HEK293 (cell line): ENCODE measurements at regions not wholly inside any gene's neighbourhood (a gene's known extent, or its start where the extent isn't known, plus 50 kb on each side); places are given as distances from the start of the nearest gene placed in this dataset.

Experiments
- CTCF ChIA-PET: fragments of 350-600 bp; formaldehyde crosslinking; extraction: SDS; loops from one replicate; lab custom pipeline; 2021; ENCODE audit warnings: antibody characterized with exemption; lab: Yijun Ruan, JAX
- POLR2A ChIA-PET: fragments of 300-600 bp; formaldehyde crosslinking; extraction: SDS; loops from one replicate; lab custom pipeline; 2020; ENCODE audit warnings: antibody characterized with exemption, inconsistent platforms; lab: Yijun Ruan, JAX
- H3K27ac ChIP-seq: fragments of 200-500 bp; sonication (Bioruptor generic); 2 replicates; pipeline ENCODE4 v1.5.1; 2014; ENCODE audit warnings: low read depth, low read length, control low read depth, inconsistent platforms; ENCODE audit errors: extremely low read depth
- H3K36me3 ChIP-seq, 2 experiments: fragments of 200-500 bp in 1 of 2; sonication (Bioruptor generic) in 1 of 2; 1 replicate in 1 of 2; 2 replicates in 1 of 2; pipeline ENCODE4 v1.5.1; 2014 to 2017; ENCODE audit warnings: inconsistent platforms in 2 of 2, low read length in 2 of 2; ENCODE audit not compliant: control insufficient read depth in 2 of 2, insufficient read depth in 1 of 2
- H3K4me1 ChIP-seq: fragments of 200-500 bp; sonication (Bioruptor generic); 2 replicates; pipeline ENCODE4 v1.5.1; 2014; ENCODE audit warnings: mild to moderate bottlenecking, low read length, inconsistent platforms; ENCODE audit not compliant: control insufficient read depth, insufficient read depth
- H3K4me3 ChIP-seq: 2 replicates; pipeline ENCODE4 v1.5.1; 2011; ENCODE audit warnings: low read depth, mild to moderate bottlenecking, control low read depth, low read length, moderate library complexity
- H3K9me3 ChIP-seq: fragments of 200-500 bp; sonication (Bioruptor generic); 2 replicates; pipeline ENCODE4 v1.5.1; 2014; ENCODE audit warnings: low read depth, low read length, inconsistent platforms; ENCODE audit not compliant: control insufficient read depth, insufficient read depth
- BCL11A ChIP-seq: fragments of 450-650 bp; formaldehyde crosslinking; IDR thresholded peaks from 2 replicates; pipeline ENCODE4 v1.5.1; 2016; ENCODE audit warnings: low read depth, missing biosample characterization, missing genetic modification characterization
- GFI1B ChIP-seq: fragments of 450-650 bp; formaldehyde crosslinking; IDR thresholded peaks from 2 replicates; pipeline ENCODE4 v1.5.1; 2016; ENCODE audit warnings: missing biosample characterization, missing genetic modification characterization
- GLI4 ChIP-seq: fragments of 450-650 bp; formaldehyde crosslinking; IDR thresholded peaks from 2 replicates; pipeline ENCODE4 v1.5.1; 2016; ENCODE audit warnings: missing biosample characterization, missing genetic modification characterization
- KLF16 ChIP-seq: fragments of 450-650 bp; formaldehyde crosslinking; IDR thresholded peaks from 2 replicates; pipeline ENCODE4 v1.5.1; 2017; ENCODE audit warnings: missing biosample characterization, missing genetic modification characterization
- MZF1 ChIP-seq: fragments of 450-650 bp; formaldehyde crosslinking; IDR thresholded peaks from 2 replicates; pipeline ENCODE4 v1.5.1; 2017; ENCODE audit warnings: missing biosample characterization, missing genetic modification characterization, borderline replicate concordance
- SETDB1 ChIP-seq: IDR thresholded peaks from one replicate; pipeline ENCODE4 v1.6.1; 2017; ENCODE audit warnings: mild to moderate bottlenecking, low read length, moderate library complexity, mixed read lengths; ENCODE audit not compliant: insufficient read length
- SP2 ChIP-seq: fragments of 450-650 bp; formaldehyde crosslinking; IDR thresholded peaks from 2 replicates; pipeline ENCODE4 v1.5.1; 2016; ENCODE audit warnings: missing biosample characterization, missing genetic modification characterization
- ZBTB48 ChIP-seq: fragments of 450-650 bp; formaldehyde crosslinking; IDR thresholded peaks from 2 replicates; pipeline ENCODE4 v1.5.1; 2016; ENCODE audit warnings: missing biosample characterization, missing genetic modification characterization
- ZFP37 ChIP-seq: fragments of 450-650 bp; formaldehyde crosslinking; IDR thresholded peaks from 2 replicates; pipeline ENCODE4 v1.5.1; 2016; ENCODE audit warnings: missing biosample characterization, missing genetic modification characterization
- ZNF146 ChIP-seq: fragments of 450-650 bp; formaldehyde crosslinking; IDR thresholded peaks from 2 replicates; pipeline ENCODE4 v1.5.1; 2016; ENCODE audit warnings: missing biosample characterization, missing genetic modification characterization
- ZNF175 ChIP-seq: fragments of 450-650 bp; formaldehyde crosslinking; IDR thresholded peaks from 2 replicates; pipeline ENCODE4 v1.5.1; 2016; ENCODE audit warnings: missing biosample characterization, missing genetic modification characterization
- ZNF214 ChIP-seq: fragments of 450-650 bp; formaldehyde crosslinking; IDR thresholded peaks from 2 replicates; pipeline ENCODE4 v1.5.1; 2017; ENCODE audit warnings: missing biosample characterization, mild to moderate bottlenecking, missing genetic modification characterization, borderline replicate concordance
- ZNF24 ChIP-seq: fragments of 450-650 bp; formaldehyde crosslinking; IDR thresholded peaks from 2 replicates; pipeline ENCODE4 v1.5.1; 2016; ENCODE audit warnings: missing biosample characterization, missing genetic modification characterization
- ZNF292 ChIP-seq: fragments of 450-650 bp; formaldehyde crosslinking; IDR thresholded peaks from 2 replicates; pipeline ENCODE4 v1.5.1; 2016; ENCODE audit warnings: low read depth, missing biosample characterization, missing genetic modification characterization, borderline replicate concordance
- ZNF324 ChIP-seq: fragments of 450-650 bp; formaldehyde crosslinking; IDR thresholded peaks from 2 replicates; pipeline ENCODE4 v1.5.1; 2016; ENCODE audit warnings: missing biosample characterization, missing genetic modification characterization
- ZNF354C ChIP-seq: fragments of 450-650 bp; formaldehyde crosslinking; IDR thresholded peaks from 2 replicates; pipeline ENCODE4 v1.5.1; 2016; ENCODE audit warnings: missing biosample characterization, missing genetic modification characterization, low read depth, borderline replicate concordance
- ZNF366 ChIP-seq: fragments of 450-650 bp; formaldehyde crosslinking; conservative IDR thresholded peaks from 2 replicates; pipeline ENCODE4 v1.5.1; 2016; ENCODE audit warnings: missing biosample characterization, missing genetic modification characterization
- ZNF423 ChIP-seq: fragments of 450-650 bp; formaldehyde crosslinking; IDR thresholded peaks from 2 replicates; pipeline ENCODE4 v1.5.1; 2016; ENCODE audit warnings: missing biosample characterization, missing genetic modification characterization
- ZNF610 ChIP-seq: fragments of 450-650 bp; formaldehyde crosslinking; IDR thresholded peaks from 2 replicates; pipeline ENCODE4 v1.5.1; 2016; ENCODE audit warnings: missing biosample characterization, missing genetic modification characterization, borderline replicate concordance
- ZNF658 ChIP-seq: fragments of 450-650 bp; formaldehyde crosslinking; IDR thresholded peaks from 2 replicates; pipeline ENCODE4; 2016; ENCODE audit warnings: missing biosample characterization, missing genetic modification characterization
- ZNF707 ChIP-seq: fragments of 450-650 bp; formaldehyde crosslinking; IDR thresholded peaks from 2 replicates; pipeline ENCODE4 v1.5.1; 2016; ENCODE audit warnings: missing biosample characterization, missing genetic modification characterization
- ZNF76 ChIP-seq: fragments of 450-650 bp; formaldehyde crosslinking; IDR thresholded peaks from 2 replicates; pipeline ENCODE4; 2016; ENCODE audit warnings: low read depth, missing biosample characterization, missing genetic modification characterization, borderline replicate concordance
- ZSCAN23 ChIP-seq: fragments of 450-650 bp; formaldehyde crosslinking; IDR thresholded peaks from 2 replicates; pipeline ENCODE4 v1.5.1; 2016; ENCODE audit warnings: missing biosample characterization, missing genetic modification characterization
- ZSCAN30 ChIP-seq: fragments of 450-650 bp; IDR thresholded peaks from 2 replicates; pipeline ENCODE4 v1.5.1; 2018; ENCODE audit warnings: missing biosample characterization, mild to moderate bottlenecking, missing genetic modification characterization, moderate library complexity
- TF ChIP-seq, protein P1 (sequence below): fragments of 450-650 bp; formaldehyde crosslinking; IDR thresholded peaks from 2 replicates; pipeline ENCODE4 v1.5.1; 2016; ENCODE audit warnings: missing biosample characterization, missing genetic modification characterization
- TF ChIP-seq, protein P2 (sequence below): fragments of 450-650 bp; formaldehyde crosslinking; IDR thresholded peaks from 2 replicates; pipeline ENCODE4 v1.5.1; 2016; ENCODE audit warnings: missing biosample characterization, missing genetic modification characterization, low read depth
- TF ChIP-seq, protein P3 (sequence below): fragments of 450-650 bp; formaldehyde crosslinking; IDR thresholded peaks from 2 replicates; pipeline ENCODE4 v1.5.1; 2016; ENCODE audit warnings: missing biosample characterization, missing genetic modification characterization

DNA sequence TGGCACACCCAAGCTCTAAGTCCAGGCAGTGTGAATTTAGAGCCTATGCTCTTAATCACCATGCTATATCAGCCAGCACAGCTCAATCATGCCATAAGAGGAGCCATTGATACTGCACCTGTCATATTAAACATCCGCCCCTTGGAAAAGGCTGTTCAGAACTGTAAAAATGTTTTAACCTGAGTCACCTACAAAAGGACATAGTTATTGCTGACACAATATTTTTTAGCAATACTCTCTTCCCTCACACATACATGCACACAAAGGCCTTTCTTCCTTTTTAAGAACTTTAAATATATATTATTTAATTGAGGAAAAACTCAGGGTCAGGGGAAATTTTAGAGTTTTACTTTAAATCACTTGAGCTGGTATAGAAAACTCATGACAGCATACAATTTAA, 83.5 kb upstream of the ATXN7L3B start:
- Histone ChIP-seq H3K4me3 (no peak overlapping the region), H3K4me1 (no peaks in the 10 kb centered on the region)
- no peak for TF ChIP-seq ZBTB48 (tag by site-specific recombination)
- TF ChIP-seq ZNF214: no peak
- no peak for TF ChIP-seq ZNF324 (tag by site-specific recombination)
- no peak for TF ChIP-seq GFI1B (tag by site-specific recombination)
- TF ChIP-seq ZSCAN30 (tag by site-specific recombination): no peak
- TF ChIP-seq ZNF707 (tag by site-specific recombination): no peak
- TF ChIP-seq ZNF610: no peak
- TF ChIP-seq, protein P1, sequence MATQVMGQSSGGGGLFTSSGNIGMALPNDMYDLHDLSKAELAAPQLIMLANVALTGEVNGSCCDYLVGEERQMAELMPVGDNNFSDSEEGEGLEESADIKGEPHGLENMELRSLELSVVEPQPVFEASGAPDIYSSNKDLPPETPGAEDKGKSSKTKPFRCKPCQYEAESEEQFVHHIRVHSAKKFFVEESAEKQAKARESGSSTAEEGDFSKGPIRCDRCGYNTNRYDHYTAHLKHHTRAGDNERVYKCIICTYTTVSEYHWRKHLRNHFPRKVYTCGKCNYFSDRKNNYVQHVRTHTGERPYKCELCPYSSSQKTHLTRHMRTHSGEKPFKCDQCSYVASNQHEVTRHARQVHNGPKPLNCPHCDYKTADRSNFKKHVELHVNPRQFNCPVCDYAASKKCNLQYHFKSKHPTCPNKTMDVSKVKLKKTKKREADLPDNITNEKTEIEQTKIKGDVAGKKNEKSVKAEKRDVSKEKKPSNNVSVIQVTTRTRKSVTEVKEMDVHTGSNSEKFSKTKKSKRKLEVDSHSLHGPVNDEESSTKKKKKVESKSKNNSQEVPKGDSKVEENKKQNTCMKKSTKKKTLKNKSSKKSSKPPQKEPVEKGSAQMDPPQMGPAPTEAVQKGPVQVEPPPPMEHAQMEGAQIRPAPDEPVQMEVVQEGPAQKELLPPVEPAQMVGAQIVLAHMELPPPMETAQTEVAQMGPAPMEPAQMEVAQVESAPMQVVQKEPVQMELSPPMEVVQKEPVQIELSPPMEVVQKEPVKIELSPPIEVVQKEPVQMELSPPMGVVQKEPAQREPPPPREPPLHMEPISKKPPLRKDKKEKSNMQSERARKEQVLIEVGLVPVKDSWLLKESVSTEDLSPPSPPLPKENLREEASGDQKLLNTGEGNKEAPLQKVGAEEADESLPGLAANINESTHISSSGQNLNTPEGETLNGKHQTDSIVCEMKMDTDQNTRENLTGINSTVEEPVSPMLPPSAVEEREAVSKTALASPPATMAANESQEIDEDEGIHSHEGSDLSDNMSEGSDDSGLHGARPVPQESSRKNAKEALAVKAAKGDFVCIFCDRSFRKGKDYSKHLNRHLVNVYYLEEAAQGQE (tag by site-specific recombination): no peak
- TF ChIP-seq ZNF366 (tag by site-specific recombination): no peak
- TF ChIP-seq, protein P2, sequence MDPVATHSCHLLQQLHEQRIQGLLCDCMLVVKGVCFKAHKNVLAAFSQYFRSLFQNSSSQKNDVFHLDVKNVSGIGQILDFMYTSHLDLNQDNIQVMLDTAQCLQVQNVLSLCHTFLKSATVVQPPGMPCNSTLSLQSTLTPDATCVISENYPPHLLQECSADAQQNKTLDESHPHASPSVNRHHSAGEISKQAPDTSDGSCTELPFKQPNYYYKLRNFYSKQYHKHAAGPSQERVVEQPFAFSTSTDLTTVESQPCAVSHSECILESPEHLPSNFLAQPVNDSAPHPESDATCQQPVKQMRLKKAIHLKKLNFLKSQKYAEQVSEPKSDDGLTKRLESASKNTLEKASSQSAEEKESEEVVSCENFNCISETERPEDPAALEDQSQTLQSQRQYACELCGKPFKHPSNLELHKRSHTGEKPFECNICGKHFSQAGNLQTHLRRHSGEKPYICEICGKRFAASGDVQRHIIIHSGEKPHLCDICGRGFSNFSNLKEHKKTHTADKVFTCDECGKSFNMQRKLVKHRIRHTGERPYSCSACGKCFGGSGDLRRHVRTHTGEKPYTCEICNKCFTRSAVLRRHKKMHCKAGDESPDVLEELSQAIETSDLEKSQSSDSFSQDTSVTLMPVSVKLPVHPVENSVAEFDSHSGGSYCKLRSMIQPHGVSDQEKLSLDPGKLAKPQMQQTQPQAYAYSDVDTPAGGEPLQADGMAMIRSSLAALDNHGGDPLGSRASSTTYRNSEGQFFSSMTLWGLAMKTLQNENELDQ (tag by site-specific recombination): no peak
- TF ChIP-seq, all 188 proteins: peak for 0
- CTCF ChIA-PET: no interaction called here
- H3K27ac ChIP-seq: no peak overlapping the region
- POLR2A ChIA-PET: no interaction called here
- H3K36me3 ChIP-seq: no peaks in the 10 kb centered on the region
- no peaks in the 10 kb centered on the region for H3K9me3 ChIP-seq

DNA sequence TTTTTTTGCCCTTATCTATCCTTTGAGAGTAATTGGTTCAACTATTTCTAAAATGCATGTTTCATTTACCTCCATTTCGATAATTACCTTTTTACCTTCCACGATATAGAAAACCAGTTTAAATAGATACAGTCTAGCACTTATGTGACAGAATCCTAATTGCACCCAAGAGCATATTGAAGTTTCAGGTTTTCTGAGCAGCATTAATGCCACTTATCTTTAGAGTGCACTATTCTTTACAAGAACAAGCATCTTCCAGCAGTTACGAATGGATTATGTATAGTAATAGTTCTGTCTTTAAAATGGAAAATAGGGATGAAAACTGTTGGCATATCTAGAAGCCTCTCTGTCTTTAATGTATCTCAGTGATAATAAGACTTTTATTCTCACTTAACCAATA, 82.2 kb upstream of the ATXN7L3B start:
- TF ChIP-seq ZNF423 (tag by site-specific recombination) (no peak), ZFP37 (no peak), SETDB1 (no peak), ZNF24 (tag by site-specific recombination) (no peak), SP2 (tag by site-specific recombination) (no peak)
- Histone ChIP-seq H3K27ac (no peak overlapping the region), H3K9me3 (no peaks in the 10 kb centered on the region), H3K4me3 (no peak overlapping the region), H3K4me1 (no peaks in the 10 kb centered on the region), H3K36me3 (no peaks in the 10 kb centered on the region)
- CTCF ChIA-PET: no interaction called here
- POLR2A ChIA-PET: no interaction called here

DNA sequence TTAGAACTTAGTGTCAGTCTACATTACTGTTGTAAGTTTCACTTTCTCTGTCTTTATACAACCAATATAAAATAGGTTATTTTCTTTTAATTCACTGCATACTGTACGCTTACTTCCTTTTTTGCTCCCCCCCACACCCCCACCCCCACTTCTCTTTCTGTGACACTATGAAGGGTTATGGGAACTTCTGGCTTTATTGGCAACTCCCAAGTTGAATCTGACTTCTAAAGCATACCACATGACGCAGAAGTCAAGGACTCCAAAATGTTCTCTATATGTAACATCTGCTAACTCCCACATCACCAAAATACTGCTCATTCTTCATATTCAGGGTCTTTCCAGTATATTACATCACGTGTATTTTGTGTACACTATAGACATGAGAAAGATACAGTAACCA, 81.2 kb upstream of the ATXN7L3B start:
- Histone ChIP-seq H3K4me3 (no peak overlapping the region), H3K36me3 (no peaks in the 10 kb centered on the region), H3K9me3 (no peaks in the 10 kb centered on the region), H3K4me1 (no peaks in the 10 kb centered on the region), H3K27ac (no peak overlapping the region)
- POLR2A ChIA-PET: no interaction called here
- CTCF ChIA-PET: no interaction called here
- TF ChIP-seq MZF1 (tag by site-specific recombination) (no peak), ZNF658 (tag by site-specific recombination) (no peak), ZNF146 (tag by site-specific recombination) (no peak), GLI4 (tag by site-specific recombination) (no peak), ZSCAN23 (tag by site-specific recombination) (no peak), KLF16 (tag by site-specific recombination) (no peak), BCL11A (tag by site-specific recombination) (no peak), ZNF354C (tag by site-specific recombination) (no peak), ZNF76 (tag by site-specific recombination) (no peak), SETDB1 (no peak), ZNF175 (tag by site-specific recombination) (no peak), ZNF292 (tag by site-specific recombination) (no peak)
- TF ChIP-seq, protein P3, sequence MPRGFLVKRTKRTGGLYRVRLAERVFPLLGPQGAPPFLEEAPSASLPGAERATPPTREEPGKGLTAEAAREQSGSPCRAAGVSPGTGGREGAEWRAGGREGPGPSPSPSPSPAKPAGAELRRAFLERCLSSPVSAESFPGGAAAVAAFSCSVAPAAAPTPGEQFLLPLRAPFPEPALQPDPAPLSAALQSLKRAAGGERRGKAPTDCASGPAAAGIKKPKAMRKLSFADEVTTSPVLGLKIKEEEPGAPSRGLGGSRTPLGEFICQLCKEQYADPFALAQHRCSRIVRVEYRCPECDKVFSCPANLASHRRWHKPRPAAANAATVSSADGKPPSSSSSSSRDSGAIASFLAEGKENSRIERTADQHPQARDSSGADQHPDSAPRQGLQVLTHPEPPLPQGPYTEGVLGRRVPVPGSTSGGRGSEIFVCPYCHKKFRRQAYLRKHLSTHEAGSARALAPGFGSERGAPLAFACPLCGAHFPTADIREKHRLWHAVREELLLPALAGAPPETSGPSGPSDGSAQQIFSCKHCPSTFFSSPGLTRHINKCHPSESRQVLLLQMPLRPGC (tag by site-specific recombination): no peak
